Epithelial cell of esophagus (primary cell): ENCODE measurements at regions not wholly inside any gene's neighbourhood (a gene's known extent, or its start where the extent isn't known, plus 50 kb on each side); places are given as distances from the start of the nearest gene placed in this dataset.

Source experiments
- DNase-seq: peaks from one replicate; pipeline ENCODE4 v3.0.0; 2010; ENCODE audit warnings: low read depth
- H3K4me3 ChIP-seq: 2 replicates; pipeline ENCODE4 v1.5.1; 2011; ENCODE audit warnings: mild to moderate bottlenecking, low read length, control low read depth
- TF ChIP-seq, protein P1 (sequence below): IDR thresholded peaks from 2 replicates; pipeline ENCODE4 v1.5.1; 2011; ENCODE audit warnings: low read depth, mild to moderate bottlenecking, low read length, control low read depth, inconsistent platforms; ENCODE audit not compliant: insufficient read depth; ENCODE audit errors: missing control alignments

GRCh38 chr13:109287553-109287952, 498.8 kb downstream of the IRS2 start:
- no peak overlapping the region for H3K4me3 ChIP-seq
- TF ChIP-seq, protein P1, sequence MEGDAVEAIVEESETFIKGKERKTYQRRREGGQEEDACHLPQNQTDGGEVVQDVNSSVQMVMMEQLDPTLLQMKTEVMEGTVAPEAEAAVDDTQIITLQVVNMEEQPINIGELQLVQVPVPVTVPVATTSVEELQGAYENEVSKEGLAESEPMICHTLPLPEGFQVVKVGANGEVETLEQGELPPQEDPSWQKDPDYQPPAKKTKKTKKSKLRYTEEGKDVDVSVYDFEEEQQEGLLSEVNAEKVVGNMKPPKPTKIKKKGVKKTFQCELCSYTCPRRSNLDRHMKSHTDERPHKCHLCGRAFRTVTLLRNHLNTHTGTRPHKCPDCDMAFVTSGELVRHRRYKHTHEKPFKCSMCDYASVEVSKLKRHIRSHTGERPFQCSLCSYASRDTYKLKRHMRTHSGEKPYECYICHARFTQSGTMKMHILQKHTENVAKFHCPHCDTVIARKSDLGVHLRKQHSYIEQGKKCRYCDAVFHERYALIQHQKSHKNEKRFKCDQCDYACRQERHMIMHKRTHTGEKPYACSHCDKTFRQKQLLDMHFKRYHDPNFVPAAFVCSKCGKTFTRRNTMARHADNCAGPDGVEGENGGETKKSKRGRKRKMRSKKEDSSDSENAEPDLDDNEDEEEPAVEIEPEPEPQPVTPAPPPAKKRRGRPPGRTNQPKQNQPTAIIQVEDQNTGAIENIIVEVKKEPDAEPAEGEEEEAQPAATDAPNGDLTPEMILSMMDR, result no peak
- no peak for DNase-seq

DNA sequence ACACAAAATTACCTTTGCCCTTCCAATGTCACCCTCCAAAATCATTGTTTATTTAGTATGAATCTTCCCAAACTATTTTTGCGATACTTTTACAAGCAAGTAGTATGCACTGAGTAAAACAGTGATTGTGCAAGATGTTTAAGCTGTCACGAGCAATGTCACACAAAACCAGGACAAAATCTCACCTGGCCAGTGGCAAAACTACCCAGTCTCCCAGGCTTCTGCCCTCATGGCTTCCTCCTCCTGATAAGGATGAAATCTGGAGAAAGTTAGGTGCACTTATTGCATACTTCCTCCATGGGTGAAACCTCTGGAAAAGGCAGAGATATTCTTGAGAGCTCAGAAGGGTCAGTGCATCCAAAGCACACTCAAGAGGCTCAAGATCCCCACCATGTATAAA, 500.8 kb downstream of the IRS2 start:
- no peak for DNase-seq
- TF ChIP-seq, protein P1, result no peak
- no peak overlapping the region for H3K4me3 ChIP-seq

DNA sequence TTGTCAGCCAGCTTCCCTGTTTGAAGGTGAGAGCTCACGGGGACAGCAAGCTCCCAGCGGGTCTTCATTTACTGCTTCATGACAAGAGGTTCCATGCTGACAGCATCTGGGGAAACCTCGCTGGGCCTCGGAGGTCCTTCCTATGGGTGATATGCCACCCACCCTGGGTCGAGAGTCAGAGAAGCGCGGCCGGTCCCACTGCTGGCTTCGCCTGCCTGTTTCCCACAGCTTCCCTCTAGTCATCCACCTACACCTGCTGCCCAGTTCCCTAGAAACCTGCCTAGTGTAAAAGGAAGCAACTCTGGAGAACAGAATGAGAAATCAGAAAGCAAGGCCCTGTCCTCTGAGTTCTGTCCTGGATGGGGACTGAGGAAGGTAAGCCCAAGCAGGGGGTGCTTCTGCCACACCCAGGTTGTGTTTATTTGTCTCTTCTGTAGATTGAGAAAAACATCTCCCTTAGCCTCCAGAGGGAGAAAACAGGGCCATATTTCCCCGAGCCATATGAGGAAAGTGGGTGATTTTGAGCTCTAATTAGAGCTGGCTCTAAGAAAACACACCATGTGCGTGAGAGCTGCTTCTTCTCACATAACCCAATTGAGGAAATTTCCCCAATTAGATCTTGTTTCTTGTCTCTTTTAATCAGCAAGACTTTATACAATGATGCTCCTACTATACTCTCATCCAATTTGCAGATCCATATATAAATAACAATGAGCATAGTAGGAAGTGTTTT, 504.3 kb downstream of the IRS2 start:
- no peak for DNase-seq
- H3K4me3 ChIP-seq, result no peak overlapping the region
- TF ChIP-seq, protein P1, result no peak

DNA sequence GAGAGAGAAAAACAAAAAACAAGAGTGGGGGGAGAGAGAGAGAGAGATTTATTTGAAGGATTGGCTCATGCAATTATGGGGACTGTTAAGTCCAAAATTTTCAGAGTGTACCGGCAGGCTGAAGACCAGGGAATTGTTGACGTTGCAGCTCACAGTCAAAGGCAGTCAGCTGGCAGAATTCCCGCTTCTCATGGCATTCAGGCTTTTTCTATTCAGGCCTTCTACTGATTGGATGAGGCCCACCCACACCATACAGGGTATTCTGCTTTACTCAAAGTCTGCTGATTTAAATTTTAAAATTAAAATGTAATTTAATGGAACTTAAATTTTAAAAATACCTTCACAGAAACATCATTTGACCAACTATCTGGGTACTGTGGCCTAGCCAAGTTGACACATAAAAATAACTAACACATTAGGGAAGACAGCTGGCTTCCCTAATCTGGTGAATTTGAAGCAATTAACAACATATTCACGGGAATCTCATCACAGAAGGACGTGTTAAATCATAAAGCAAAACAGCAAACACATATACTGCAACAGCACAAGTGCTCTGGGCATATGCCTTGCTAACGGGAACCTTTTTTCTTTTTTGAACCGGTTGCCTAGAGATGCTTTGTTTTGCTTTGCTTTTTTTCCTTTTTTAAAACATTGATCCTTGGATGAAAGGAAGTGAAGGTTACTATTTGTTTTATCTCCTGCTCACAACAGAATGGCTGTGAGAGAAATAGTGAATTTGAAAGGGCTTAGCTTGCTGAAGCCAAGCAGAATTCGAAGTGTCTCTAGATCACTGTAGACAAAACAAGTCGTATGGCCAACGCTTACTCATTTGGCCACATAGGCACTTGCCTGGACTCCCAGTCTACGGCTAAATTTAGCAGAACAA, 505.1 kb downstream of the IRS2 start:
- no peak overlapping the region for H3K4me3 ChIP-seq
- DNase-seq, result no peak
- TF ChIP-seq, protein P1, result no peak

DNA sequence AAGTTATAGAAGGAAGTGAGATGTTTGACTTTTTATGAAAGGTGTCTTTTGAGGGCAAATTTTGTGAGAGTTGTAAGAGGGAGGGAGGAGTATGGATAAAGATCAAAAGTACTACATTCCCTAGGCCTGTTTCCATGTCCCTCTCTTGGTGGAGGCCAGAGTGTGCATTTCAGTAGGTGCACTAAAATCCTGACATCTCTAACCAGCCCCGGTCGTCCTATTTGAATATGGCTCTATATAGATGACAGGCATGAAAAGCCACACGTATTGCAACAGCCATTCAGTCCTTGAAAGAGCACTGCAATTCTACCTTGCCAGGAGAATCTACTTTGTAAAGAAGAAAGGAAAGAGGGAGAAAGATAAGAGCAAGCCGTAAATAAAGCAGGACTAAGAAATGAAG, 510.1 kb downstream of the IRS2 start:
- TF ChIP-seq, protein P1, result no peak
- no peak overlapping the region for H3K4me3 ChIP-seq
- DNase-seq, result peak; percentile 34

DNA sequence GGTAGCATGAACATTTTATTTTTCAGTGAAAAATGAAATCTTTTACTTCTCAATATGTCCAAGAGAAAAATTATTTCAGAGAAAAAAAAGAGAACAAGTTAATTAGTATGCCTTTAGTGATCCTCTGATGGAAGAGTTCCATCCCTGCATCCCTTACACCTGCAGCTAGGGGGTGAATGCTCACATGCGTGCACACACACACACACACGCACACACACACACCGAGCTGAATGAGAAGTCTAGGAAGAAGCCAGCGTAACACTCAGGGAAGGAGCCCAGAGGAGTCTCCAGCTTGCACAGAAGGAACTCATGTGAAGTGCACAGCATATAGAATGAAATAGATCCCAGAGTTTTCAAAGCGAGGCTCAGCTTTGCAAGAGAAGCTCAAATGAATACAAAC, 510.5 kb downstream of the IRS2 start:
- H3K4me3 ChIP-seq, result no peak overlapping the region
- TF ChIP-seq, protein P1, result peak; percentile 64
- DNase-seq, result peak; percentile 73
